K562 (cell line): ENCODE measurements at regions not wholly inside any gene's neighbourhood (a gene's known extent, or its start where the extent isn't known, plus 50 kb on each side); places are given as distances from the start of the nearest gene placed in this dataset.

Source experiments
- ATAC-seq: fragments of 200-7000 bp; cut with Tn5 transposase; 3 replicates; pipeline ENCODE4 v1.9.1; 2020; ENCODE audit warnings: moderate library complexity
- BruUV-seq: library from RNA; stranded (reverse); fragments of 400-500 nt; replicated peaks from 2 replicates; lab custom pipeline; 2021; lab: Mats Ljungman, UMichigan
- CTCF ChIA-PET: fragments of 300-600 bp; formaldehyde crosslinking; extraction: SDS; loops from one replicate; lab custom pipeline; 2021; ENCODE audit warnings: low intra/inter-chr PET ratio; lab: Yijun Ruan, JAX
- POLR2A ChIA-PET: fragments of 300-600, 350-650 bp; sonication (Branson Sonifier 250); formaldehyde crosslinking; extraction: SDS; loops from one replicate; lab custom pipeline; 2021; ENCODE audit warnings: antibody characterized with exemption, inconsistent platforms; lab: Yijun Ruan, JAX
- DNase-seq, 4 experiments: peaks; one replicate each; pipeline versions ENCODE4 v3.0.0 to v3.0.0-alpha.2; 2011 to 2018; ENCODE audit warnings: low spot score in 3 of 4, mixed read lengths in 3 of 4; ENCODE audit errors: extremely low read depth in 1 of 4
- FAIRE-seq: peaks from 2 replicates; lab custom pipeline; 2011; peaks lifted over from hg19 to GRCh38; lab: Jason Lieb, UNC
- H2AFZ ChIP-seq: 2 replicates; pipeline ENCODE4 v1.6.0; 2011; ENCODE audit warnings: low read depth, low read length, control low read depth, inconsistent platforms
- H3K27ac ChIP-seq: fragments of 200-600 bp; 3 replicates; pipeline ENCODE4 v1.8.0; 2011; ENCODE audit warnings: low read depth, mild to moderate bottlenecking, control low read depth, inconsistent platforms, low read length, moderate library complexity, mixed read lengths; ENCODE audit errors: extremely low read depth
- H3K27me3 ChIP-seq, 2 experiments: fragments of 300-600 bp in 1 of 2; 2 replicates in 1 of 2; 3 replicates in 1 of 2; pipeline versions ENCODE4 v1.6.0 to v1.8.0; 2011; ENCODE audit warnings: inconsistent platforms in 2 of 2, low read length in 2 of 2, mild to moderate bottlenecking in 1 of 2, mixed read lengths in 1 of 2, moderate library complexity in 1 of 2; ENCODE audit not compliant: control insufficient read depth in 2 of 2, insufficient read depth in 2 of 2
- H3K36me3 ChIP-seq: fragments of 300-600 bp; 3 replicates; pipeline ENCODE4 v1.8.0; 2011; ENCODE audit warnings: mild to moderate bottlenecking, low read length, inconsistent platforms; ENCODE audit not compliant: control insufficient read depth, insufficient read depth
- H3K4me1 ChIP-seq, 2 experiments: fragments of 200-600 bp in 1 of 2; replicated peaks in 1 of 2; 2 replicates in 1 of 2; 3 replicates in 1 of 2; pipeline versions ENCODE4 v1.5.1 to v1.8.0; 2011; ENCODE audit warnings: inconsistent platforms in 2 of 2, low read length in 2 of 2, mild to moderate bottlenecking in 1 of 2, mixed read lengths in 1 of 2, moderate library complexity in 1 of 2; ENCODE audit not compliant: control insufficient read depth in 2 of 2, insufficient read depth in 2 of 2
- H3K4me2 ChIP-seq: 2 replicates; pipeline ENCODE4 v1.6.1; 2011; ENCODE audit warnings: low read length, control low read depth, inconsistent platforms, mixed read lengths; ENCODE audit not compliant: insufficient read depth
- H3K4me3 ChIP-seq: fragments of 200-600 bp; sonication (generic), shearing (Covaris generic); 2 replicates; pipeline ENCODE4 v1.5.1; 2016; ENCODE audit warnings: control low read depth, inconsistent platforms
- H3K79me2 ChIP-seq: fragments of 200-600 bp; 3 replicates; pipeline ENCODE4 v1.8.0; 2011; ENCODE audit warnings: low read length, inconsistent platforms; ENCODE audit not compliant: control insufficient read depth, insufficient read depth
- H3K9ac ChIP-seq, 2 experiments: 2 replicates each; pipeline versions ENCODE4 v1.6.0 to v1.6.1; 2011; ENCODE audit warnings: low read depth in 2 of 2, low read length in 2 of 2, control low read depth in 1 of 2, inconsistent platforms in 1 of 2, mild to moderate bottlenecking in 1 of 2, mixed read lengths in 1 of 2; ENCODE audit not compliant: insufficient read depth in 1 of 2
- H3K9me1 ChIP-seq: one replicate; pipeline ENCODE4 v1.6.0; 2011; ENCODE audit warnings: inconsistent platforms, mild to moderate bottlenecking, low read length, moderate library complexity; ENCODE audit not compliant: control insufficient read depth, insufficient read depth
- H3K9me3 ChIP-seq: replicated peaks from 2 replicates; pipeline ENCODE4 v1.5.1; 2011; ENCODE audit warnings: low read depth, low read length, inconsistent platforms; ENCODE audit not compliant: control insufficient read depth, insufficient read depth
- H4K20me1 ChIP-seq: replicated peaks from 2 replicates; pipeline ENCODE4 v1.6.1; 2011; ENCODE audit warnings: low read length, inconsistent platforms, mixed read lengths; ENCODE audit not compliant: control insufficient read depth, insufficient read depth
- ATF1 ChIP-seq, 2 experiments: fragments of 450-650 bp in 1 of 2; IDR thresholded peaks; 2 replicates each; pipeline ENCODE4 v1.6.1; 2016; ENCODE audit warnings: missing compliant biosample characterization in 1 of 2, missing genetic modification characterization in 1 of 2
- BCLAF1 ChIP-seq, 2 experiments: fragments of 450-650 bp in 1 of 2; IDR thresholded peaks; 2 replicates each; pipeline ENCODE4 v1.6.1; 2011 to 2017; ENCODE audit warnings: low read depth in 2 of 2, antibody characterized with exemption in 1 of 2, borderline replicate concordance in 1 of 2, low read length in 1 of 2, mild to moderate bottlenecking in 1 of 2, mixed read lengths in 1 of 2; ENCODE audit not compliant: control insufficient read depth in 1 of 2
- ELF2 ChIP-seq: fragments of 250-450 bp; sonication (Bioruptor Pico); IDR thresholded peaks from 2 replicates; pipeline ENCODE4 v1.5.0; 2021; ENCODE audit warnings: mild to moderate bottlenecking
- MCM3 ChIP-seq: fragments of 450-650 bp; IDR thresholded peaks from 2 replicates; pipeline ENCODE4 v1.6.1; 2016
- NFIC ChIP-seq: fragments of 450-650 bp; IDR thresholded peaks from 2 replicates; pipeline ENCODE4 v1.6.1; 2017; ENCODE audit warnings: mild to moderate bottlenecking, inconsistent platforms
- NFIX ChIP-seq: fragments of 250-450 bp; sonication (Bioruptor Pico); IDR thresholded peaks from 2 replicates; pipeline ENCODE4 v1.4.0; 2020; ENCODE audit warnings: low read depth, mild to moderate bottlenecking, moderate library complexity
- PBX2 ChIP-seq, 2 experiments: IDR thresholded peaks in 1 of 2; conservative IDR thresholded peaks in 1 of 2; 2 replicates each; pipeline ENCODE4 v1.6.1; 2016; ENCODE audit warnings: low read depth in 2 of 2, mild to moderate bottlenecking in 1 of 2, missing compliant biosample characterization in 1 of 2, missing genetic modification characterization in 1 of 2, moderate library complexity in 1 of 2
- SP1 ChIP-seq: sonication (generic); formaldehyde crosslinking; IDR thresholded peaks from 2 replicates; pipeline ENCODE4 v1.8.1; 2022; ENCODE audit warnings: mild to moderate bottlenecking, missing genetic modification reagents
- TFE3 ChIP-seq: fragments of 450-650 bp; formaldehyde crosslinking; IDR thresholded peaks from 2 replicates; pipeline ENCODE4 v1.4.0; 2020; ENCODE audit warnings: mild to moderate bottlenecking, mixed read lengths
- WHSC1 ChIP-seq: IDR thresholded peaks from one replicate; pipeline ENCODE4 v1.6.1; 2012; ENCODE audit warnings: low read length, control low read depth, inconsistent platforms
- ZFP1 ChIP-seq: fragments of 450-650 bp; formaldehyde crosslinking; IDR thresholded peaks from 2 replicates; pipeline ENCODE4 v1.4.0; 2020; ENCODE audit warnings: mild to moderate bottlenecking, mixed read lengths
- ZNF583 ChIP-seq: fragments of 250-450 bp; sonication (Bioruptor Pico); IDR thresholded peaks from 2 replicates; pipeline ENCODE4 v1.4.0; 2020
- WGBS: fragments of 100-300 bp; shearing (Covaris generic); methylation state at CpG from one replicate; pipeline ENCODE4 v1.1.6; 2016; ENCODE audit warnings: low coverage, mixed read lengths; ENCODE audit not compliant: insufficient coverage; ENCODE audit errors: missing lambda C conversion rate; 5-methylcytosine and 5-hydroxymethylcytosine counted together
- in situ Hi-C: fragments of 300-500 bp; cut with MboI; formaldehyde crosslinking; loops from 4 replicates; pipeline ENCODE4 v1.15.0; 2018; ENCODE audit warnings: inconsistent platforms, mixed read lengths
- intact Hi-C: fragments of 100-400 bp; cut with micrococcal nuclease; formaldehyde crosslinking; loops from 2 replicates; pipeline ENCODE4 v1.14.2; 2022

GRCh38 chr13:80716610-80717081 is 375.7 kb upstream of the SPRY2 start:
- POLR2A ChIA-PET: interaction anchor here (0.7 kb wide), 1 partner anchor 153 kb away, joined by 3 read pairs; no protein-coding TSS in a partner anchor
- 0 out of 2 replicates have a peak, but pooled peaks have one; percentile 20 for TF ChIP-seq ZNF583
- 0 out of 2 replicates have a peak, but pooled peaks have one; percentile 43 for TF ChIP-seq MCM3
- TF ChIP-seq ATF1 (CRISPR knock-in tag; IDR thresholded peaks at IDR 0.05): 0 out of 2 replicates have a peak, but pooled peaks have one; percentile 19
- no peak for TF ChIP-seq ATF1 (tag; IDR thresholded peaks at IDR 0.05)
- no peak for TF ChIP-seq ELF2
- TF ChIP-seq SP1 (CRISPR knock-in tag): no peak
- TF ChIP-seq BCLAF1 (IDR thresholded peaks at IDR 0.05; ENCODE audit: borderline replicate concordance in 1 of 2, control insufficient read depth in 1 of 2, low read depth in 2 of 2, low read length in 1 of 2): no peak
- TF ChIP-seq NFIC: peak; percentile 99
- no peak for TF ChIP-seq WHSC1
- TF ChIP-seq ZFP1: no peak
- TF ChIP-seq NFIX (CRISPR knock-in tag): peak; percentile 97
- peak; percentile 54; the same call in 1 of the 2 replicates for TF ChIP-seq TFE3 (CRISPR knock-in tag)
- peak; percentile 29; the same call in 1 of the 2 replicates for TF ChIP-seq PBX2 (CRISPR knock-in tag; IDR thresholded peaks at IDR 0.05; ENCODE audit: low read depth)
- no peak for TF ChIP-seq PBX2 (tag; conservative IDR thresholded peaks at IDR 0.05; ENCODE audit: low read depth)
- Histone ChIP-seq H3K9me1 (no peaks in the 10 kb centered on the region), H3K9me3 (no peaks in the 10 kb centered on the region), H3K4me2 (no peak overlapping the region), H3K4me1 (no peaks in the 10 kb centered on the region), H3K27ac (no peak overlapping the region), H3K36me3 (no peaks in the 10 kb centered on the region), H3K79me2 (no peaks in the 10 kb centered on the region), H2AFZ (no peak overlapping the region), H3K4me3 (no peak overlapping the region), H3K9ac (no peak overlapping the region), H3K27me3 (no peaks in the 10 kb centered on the region), H4K20me1 (no peaks in the 10 kb centered on the region)
- FAIRE-seq: no peak
- intact Hi-C loops: no loop called here
- DNase-seq: peak in 1 of 4 experiments; percentile 23
- in situ Hi-C loops: no loop called here
- no peak; the same call in 2 of the 3 replicates for ATAC-seq
- no TSS peak for BruUV-seq
- under 1% methylated on average over 5 of the region's 5 CpGs for WGBS
- CTCF ChIA-PET: no interaction called here
